Upper lobe of left lung (tissue), 4 donors: ENCODE measurements at regions not wholly inside any gene's neighbourhood (a gene's known extent, or its start where the extent isn't known, plus 50 kb on each side); places are given as distances from the start of the nearest gene placed in this dataset.
"Not testable (repeated sequence)": the region's sequence is repeated elsewhere in the genome, so short reads cannot be mapped to it uniquely, and the experiment has no call there.

ENCODE experiments used
- EP300 ChIP-seq, 4 donors: sonication (generic); formaldehyde crosslinking; IDR thresholded peaks; one replicate each; pipeline ENCODE4 v1.5.1; 2017; ENCODE audit warnings: antibody characterized with exemption in 4 of 4, control low read depth in 2 of 4
- POLR2A ChIP-seq, 4 donors: fragments of 450-650 bp; IDR thresholded peaks; one replicate each; pipeline ENCODE4 v1.5.1; 2016 to 2017; ENCODE audit warnings: antibody characterized with exemption in 4 of 4, mild to moderate bottlenecking in 2 of 4
- TF ChIP-seq, protein P1 (sequence below), 6 experiments: fragments of 450-650 bp in 4 of 6; fragments of 200-600 bp in 2 of 6; sonication (generic) in 2 of 6; IDR thresholded peaks; one replicate each; pipeline ENCODE4 v1.5.1; 2016 to 2019; ENCODE audit warnings: antibody characterized with exemption in 6 of 6

DNA sequence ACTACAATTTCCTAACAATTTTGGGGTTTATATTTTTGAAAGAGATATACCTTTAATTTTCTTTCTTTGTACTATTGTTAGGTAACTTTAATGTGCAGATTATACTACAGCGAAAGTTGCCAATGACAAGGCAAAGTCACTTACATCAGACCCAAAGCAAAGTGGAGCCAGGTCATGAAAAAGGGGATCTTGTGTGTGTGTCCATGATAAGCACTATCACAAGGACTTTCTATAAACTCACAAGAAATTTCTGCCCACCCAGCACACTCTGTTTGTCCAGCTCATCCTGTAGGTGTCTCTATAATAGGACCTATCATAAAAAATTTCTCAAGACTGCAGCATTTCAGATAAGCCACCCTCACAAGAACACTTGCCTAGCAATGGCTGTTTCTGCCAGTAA is 85.7 kb upstream of the TP53BP2 start:
- TF ChIP-seq, protein P1, sequence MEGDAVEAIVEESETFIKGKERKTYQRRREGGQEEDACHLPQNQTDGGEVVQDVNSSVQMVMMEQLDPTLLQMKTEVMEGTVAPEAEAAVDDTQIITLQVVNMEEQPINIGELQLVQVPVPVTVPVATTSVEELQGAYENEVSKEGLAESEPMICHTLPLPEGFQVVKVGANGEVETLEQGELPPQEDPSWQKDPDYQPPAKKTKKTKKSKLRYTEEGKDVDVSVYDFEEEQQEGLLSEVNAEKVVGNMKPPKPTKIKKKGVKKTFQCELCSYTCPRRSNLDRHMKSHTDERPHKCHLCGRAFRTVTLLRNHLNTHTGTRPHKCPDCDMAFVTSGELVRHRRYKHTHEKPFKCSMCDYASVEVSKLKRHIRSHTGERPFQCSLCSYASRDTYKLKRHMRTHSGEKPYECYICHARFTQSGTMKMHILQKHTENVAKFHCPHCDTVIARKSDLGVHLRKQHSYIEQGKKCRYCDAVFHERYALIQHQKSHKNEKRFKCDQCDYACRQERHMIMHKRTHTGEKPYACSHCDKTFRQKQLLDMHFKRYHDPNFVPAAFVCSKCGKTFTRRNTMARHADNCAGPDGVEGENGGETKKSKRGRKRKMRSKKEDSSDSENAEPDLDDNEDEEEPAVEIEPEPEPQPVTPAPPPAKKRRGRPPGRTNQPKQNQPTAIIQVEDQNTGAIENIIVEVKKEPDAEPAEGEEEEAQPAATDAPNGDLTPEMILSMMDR (IDR thresholded peaks at IDR 0.05), result not testable (repeated sequence)
- not testable (repeated sequence) for TF ChIP-seq POLR2A, EP300 (IDR thresholded peaks at IDR 0.05)
